ENCODE measurements at regions not wholly inside any gene's neighbourhood (a gene's known extent, or its start where the extent isn't known, plus 50 kb on each side); places are given as distances from the start of the nearest gene placed in this dataset.
A peak's percentile ranks its signal among the peaks of the same experiment; 100 is the strongest.

DNA sequence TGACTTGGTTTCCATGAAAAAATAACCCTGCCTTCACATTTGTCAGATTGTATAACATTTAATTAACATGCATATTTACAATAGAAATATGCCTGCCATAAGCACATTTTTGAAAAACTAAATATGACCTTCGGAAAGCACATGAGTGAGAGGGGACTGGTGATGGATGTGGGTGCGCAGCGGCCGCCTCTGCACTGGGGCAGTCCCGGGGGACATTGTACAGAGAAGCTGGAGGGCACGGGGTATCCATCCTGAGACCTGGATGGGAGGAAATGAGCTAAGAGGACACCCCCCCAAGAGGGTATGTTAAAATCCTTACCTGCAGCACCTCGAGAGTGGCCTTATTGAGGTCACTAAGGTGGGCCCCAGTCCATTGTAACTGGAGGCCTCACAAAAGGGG lies 161.3 kb upstream of the IRX4 start:
- H3K27me3 ChIP-seq: no peaks in the 10 kb centered on the region
- H3K4me1 ChIP-seq: no peaks in the 10 kb centered on the region
- DNase-seq (ENCODE audit: low spot score in 2 of 2): no peak
- H3K27ac ChIP-seq: no peak overlapping the region
- H3K4me3 ChIP-seq: no peak overlapping the region
- WGBS, 2 donors: 84 to 89% methylated on average over 7 of the region's 7 CpGs
- TF ChIP-seq EP300 (IDR thresholded peaks at IDR 0.05) (no peak), POLR2A (IDR thresholded peaks at IDR 0.05) (no peak)
- TF ChIP-seq, protein P1, sequence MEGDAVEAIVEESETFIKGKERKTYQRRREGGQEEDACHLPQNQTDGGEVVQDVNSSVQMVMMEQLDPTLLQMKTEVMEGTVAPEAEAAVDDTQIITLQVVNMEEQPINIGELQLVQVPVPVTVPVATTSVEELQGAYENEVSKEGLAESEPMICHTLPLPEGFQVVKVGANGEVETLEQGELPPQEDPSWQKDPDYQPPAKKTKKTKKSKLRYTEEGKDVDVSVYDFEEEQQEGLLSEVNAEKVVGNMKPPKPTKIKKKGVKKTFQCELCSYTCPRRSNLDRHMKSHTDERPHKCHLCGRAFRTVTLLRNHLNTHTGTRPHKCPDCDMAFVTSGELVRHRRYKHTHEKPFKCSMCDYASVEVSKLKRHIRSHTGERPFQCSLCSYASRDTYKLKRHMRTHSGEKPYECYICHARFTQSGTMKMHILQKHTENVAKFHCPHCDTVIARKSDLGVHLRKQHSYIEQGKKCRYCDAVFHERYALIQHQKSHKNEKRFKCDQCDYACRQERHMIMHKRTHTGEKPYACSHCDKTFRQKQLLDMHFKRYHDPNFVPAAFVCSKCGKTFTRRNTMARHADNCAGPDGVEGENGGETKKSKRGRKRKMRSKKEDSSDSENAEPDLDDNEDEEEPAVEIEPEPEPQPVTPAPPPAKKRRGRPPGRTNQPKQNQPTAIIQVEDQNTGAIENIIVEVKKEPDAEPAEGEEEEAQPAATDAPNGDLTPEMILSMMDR (IDR thresholded peaks at IDR 0.05): no peak
- H3K9me3 ChIP-seq: peaks cover 0 to 14% (median 0%) of the 10 kb centered on the region in 4 donors
- H3K36me3 ChIP-seq: no peaks in the 10 kb centered on the region

DNA sequence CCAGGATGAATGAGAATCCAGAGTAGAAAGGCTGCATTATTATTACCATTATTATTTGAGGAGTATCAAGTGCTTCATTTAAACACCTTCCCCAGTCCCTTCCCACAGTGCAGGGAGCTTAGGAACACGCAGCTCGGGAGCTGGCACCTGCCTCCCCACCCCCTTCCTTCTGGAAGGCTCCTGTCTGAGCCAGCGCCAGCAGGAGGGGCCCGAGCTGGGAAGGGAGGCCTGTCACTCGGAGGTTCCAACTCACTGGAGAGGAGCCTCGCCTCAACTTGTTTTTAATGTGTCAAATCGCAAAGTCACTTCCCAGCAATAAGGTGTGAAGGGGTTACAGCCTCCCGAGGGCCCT lies 156.4 kb upstream of the IRX4 start:
- H3K9me3 ChIP-seq: peaks cover 0 to under 1% (median 0%) of the 10 kb centered on the region in 4 donors
- WGBS, 2 donors: 39 to 42% methylated on average over 7 to 8 of the region's 8 CpGs
- peaks cover 0 to 8% (median 0%) of the 10 kb centered on the region in 4 donors for H3K4me1 ChIP-seq
- TF ChIP-seq EP300 (IDR thresholded peaks at IDR 0.05) (no peak), POLR2A (IDR thresholded peaks at IDR 0.05) (no peak)
- TF ChIP-seq, protein P1 (IDR thresholded peaks at IDR 0.05): no peak
- no peak overlapping the region for H3K4me3 ChIP-seq
- no peak overlapping the region for H3K27ac ChIP-seq
- H3K36me3 ChIP-seq: no peaks in the 10 kb centered on the region
- no peaks in the 10 kb centered on the region for H3K27me3 ChIP-seq
- no peak for DNase-seq (ENCODE audit: low spot score in 2 of 2)

DNA sequence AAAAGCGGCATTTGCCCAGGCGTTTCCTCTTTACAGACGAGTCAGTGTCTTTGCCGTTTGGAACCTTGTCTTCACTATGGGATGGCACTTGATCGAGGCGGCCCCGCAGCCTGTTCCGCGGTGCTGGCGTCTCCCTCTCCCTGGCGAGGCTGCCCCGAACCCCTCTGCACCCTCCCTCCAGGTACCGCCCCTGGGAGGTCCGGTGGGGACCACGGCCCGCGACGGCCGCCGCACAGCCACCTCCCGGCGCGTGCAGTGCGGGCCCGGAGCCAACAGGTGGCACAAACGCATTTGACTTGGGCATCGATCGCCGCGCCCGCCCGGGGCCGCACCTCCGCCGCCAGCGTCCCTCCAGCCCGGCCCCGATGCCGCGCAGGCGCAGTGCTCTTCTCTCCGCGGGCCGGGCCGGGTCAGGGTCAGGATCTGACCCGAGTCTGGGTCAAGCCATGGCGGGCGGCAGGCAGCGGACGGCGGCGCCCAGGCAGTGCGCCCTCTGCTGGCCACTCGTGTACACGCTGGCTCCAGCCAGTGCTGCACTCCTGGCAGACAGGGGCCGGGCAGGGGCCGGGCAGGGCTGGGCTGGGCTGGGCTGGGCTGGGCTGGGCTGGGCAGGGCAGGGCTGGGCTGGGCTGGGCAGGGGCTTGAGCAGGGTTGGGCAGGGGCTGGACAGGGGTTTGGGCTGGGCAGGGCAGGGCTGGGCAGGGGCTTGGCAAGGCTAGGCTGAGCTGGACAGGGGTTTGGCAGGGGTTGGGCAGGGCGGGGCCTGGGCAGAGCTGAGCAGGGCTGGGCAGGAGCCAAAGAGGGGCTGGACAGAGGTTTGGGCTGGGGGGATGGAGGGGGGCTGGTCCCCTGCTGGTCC lies 155.8 kb upstream of the IRX4 start:
- peaks cover 0 to 6% (median 0%) of the 10 kb centered on the region in 4 donors for H3K9me3 ChIP-seq
- peaks cover 0 to 8% (median 0%) of the 10 kb centered on the region in 4 donors for H3K4me1 ChIP-seq
- no peak for DNase-seq (ENCODE audit: low spot score in 2 of 2)
- peak overlapping the region; percentile 14 to 55 (median 28) for H3K4me3 ChIP-seq
- no peaks in the 10 kb centered on the region for H3K36me3 ChIP-seq
- no peak for TF ChIP-seq POLR2A (IDR thresholded peaks at IDR 0.05)
- no peak for TF ChIP-seq EP300 (IDR thresholded peaks at IDR 0.05)
- TF ChIP-seq, protein P1 (IDR thresholded peaks at IDR 0.05): peak; percentile 69 to 82 (median 73)
- no peaks in the 10 kb centered on the region for H3K27me3 ChIP-seq
- 6 to 10% methylated on average over 14 to 42 of the region's 58 CpGs for WGBS, 2 donors
- no peak overlapping the region for H3K27ac ChIP-seq

DNA sequence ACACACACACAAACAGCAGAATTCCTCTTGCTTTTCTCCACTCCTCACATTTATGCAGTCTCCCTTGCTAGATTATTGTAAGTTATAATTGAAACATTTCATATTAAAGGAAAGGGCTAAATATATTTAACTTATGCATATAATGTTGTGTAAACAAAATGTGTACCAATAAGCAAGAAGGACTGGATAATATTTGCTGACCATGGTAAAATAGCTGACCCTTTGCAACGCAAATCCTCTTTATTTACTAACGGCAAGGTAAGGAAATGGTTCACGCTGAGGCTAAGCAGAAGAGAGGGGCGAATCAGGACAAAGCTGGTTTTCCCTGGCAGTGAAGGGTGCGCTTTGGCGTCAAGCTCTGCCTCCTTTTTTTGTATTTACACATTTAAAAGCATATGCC lies 154.2 kb upstream of the IRX4 start:
- peaks cover 0 to 8% (median 0%) of the 10 kb centered on the region in 4 donors for H3K4me1 ChIP-seq
- no peak overlapping the region for H3K27ac ChIP-seq
- no peak for TF ChIP-seq EP300 (IDR thresholded peaks at IDR 0.05)
- WGBS, 2 donors: 73 to 77% methylated on average over 6 of the region's 6 CpGs
- no peaks in the 10 kb centered on the region for H3K36me3 ChIP-seq
- no peak for DNase-seq (ENCODE audit: low spot score in 2 of 2)
- H3K4me3 ChIP-seq: no peak overlapping the region
- no peaks in the 10 kb centered on the region for H3K27me3 ChIP-seq
- H3K9me3 ChIP-seq: peaks cover 0 to 17% (median 0%) of the 10 kb centered on the region in 4 donors

DNA sequence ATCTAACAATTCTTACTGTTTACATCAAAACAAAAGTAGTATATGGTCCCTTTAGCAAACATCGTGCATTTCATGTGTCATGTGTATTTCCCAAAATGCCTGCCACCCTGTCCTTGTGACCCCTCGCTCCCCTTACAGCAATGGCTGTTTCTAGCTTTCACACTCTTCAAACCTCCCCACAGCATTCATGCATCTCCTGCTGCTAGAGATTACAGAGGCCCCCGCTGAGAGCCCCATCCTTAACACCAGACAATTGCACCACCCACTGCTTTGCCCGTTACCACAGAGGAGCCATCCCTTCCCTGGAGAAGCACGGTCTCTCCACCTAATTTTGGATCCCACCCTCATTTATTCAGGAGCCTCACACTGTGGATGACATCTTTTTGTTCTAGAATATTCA lies 149.7 kb upstream of the IRX4 start:
- Histone ChIP-seq H3K9me3 (peaks cover 0 to 22% (median 0%) of the 10 kb centered on the region in 4 donors), H3K4me1 (no peaks in the 10 kb centered on the region)
- DNase-seq (ENCODE audit: low spot score in 2 of 2): no peak

More for the DNA sequence above, 149.7 kb upstream of the IRX4 start:
- no peak overlapping the region for H3K4me3 ChIP-seq
- no peak overlapping the region for H3K27ac ChIP-seq
- no peaks in the 10 kb centered on the region for H3K27me3 ChIP-seq
- TF ChIP-seq EP300 (IDR thresholded peaks at IDR 0.05): no peak
- TF ChIP-seq, protein P1 (IDR thresholded peaks at IDR 0.05): no peak
- TF ChIP-seq POLR2A (IDR thresholded peaks at IDR 0.05): no peak
- no peaks in the 10 kb centered on the region for H3K36me3 ChIP-seq
- 46 to 57% methylated on average over 5 of the region's 5 CpGs for WGBS, 2 donors
